ENCODE measurements at regions not wholly inside any gene's neighbourhood (a gene's known extent, or its start where the extent isn't known, plus 50 kb on each side); places are given as distances from the start of the nearest gene placed in this dataset.

GRCh38 chrX:141989134-141989533, 85.4 kb downstream of the MAGEC1 start:
- no peak overlapping the region for H3K4me3 ChIP-seq
- no peak for DNase-seq
- H3K9me3 ChIP-seq: no peaks in the 10 kb centered on the region
- H3K36me3 ChIP-seq: no peaks in the 10 kb centered on the region
- intact Hi-C loops (cut with DNase I; ENCODE audit: low total_unique reads): no loop called here
- H3K27ac ChIP-seq: no peak overlapping the region
- no peaks in the 10 kb centered on the region for H3K4me1 ChIP-seq
- TF ChIP-seq POLR2AphosphoS5 (IDR thresholded peaks at IDR 0.05) (no peak), POLR2A (IDR thresholded peaks at IDR 0.05) (no peak), CTCF (IDR thresholded peaks at IDR 0.05 in 8 of 11, conservative IDR thresholded peaks at IDR 0.05 in 3 of 11) (no peak)
- 41 to 71% (median 57%) methylated on average over 1 of the region's 1 CpG for WGBS, 5 donors
- H3K27me3 ChIP-seq (replicated peaks in 1 of 7): no peaks in the 10 kb centered on the region

- Histone ChIP-seq H3K9me3 (no peaks in the 10 kb centered on the region), H3K4me1 (no peaks in the 10 kb centered on the region), H3K27ac (no peak overlapping the region), H3K36me3 (no peaks in the 10 kb centered on the region), H3K4me3 (no peak overlapping the region), H3K27me3 (replicated peaks in 1 of 7) (no peaks in the 10 kb centered on the region)
- no peak for TF ChIP-seq CTCF (IDR thresholded peaks at IDR 0.05 in 8 of 11, conservative IDR thresholded peaks at IDR 0.05 in 3 of 11)
- TF ChIP-seq POLR2AphosphoS5 (IDR thresholded peaks at IDR 0.05): no peak
- no peak for TF ChIP-seq POLR2A (IDR thresholded peaks at IDR 0.05)
- 55 to 79% (median 62%) methylated on average over 3 of the region's 3 CpGs for WGBS, 5 donors
- DNase-seq: no peak
- intact Hi-C loops (cut with DNase I; ENCODE audit: low total_unique reads): no loop called here
Measured at GRCh38 chrX:141982296-141982695, 78.6 kb downstream of the MAGEC1 start.

- Histone ChIP-seq H3K4me1 (no peaks in the 10 kb centered on the region), H3K27ac (no peak overlapping the region), H3K27me3 (replicated peaks in 1 of 7) (no peaks in the 10 kb centered on the region), H3K9me3 (no peaks in the 10 kb centered on the region), H3K36me3 (no peaks in the 10 kb centered on the region), H3K4me3 (no peak overlapping the region)
- DNase-seq: no peak
- no peak for TF ChIP-seq CTCF (IDR thresholded peaks at IDR 0.05 in 8 of 11, conservative IDR thresholded peaks at IDR 0.05 in 3 of 11)
- TF ChIP-seq POLR2AphosphoS5 (IDR thresholded peaks at IDR 0.05): no peak
- no peak for TF ChIP-seq POLR2A (IDR thresholded peaks at IDR 0.05)
- WGBS, 5 donors: 54 to 77% (median 70%) methylated on average over 3 of the region's 3 CpGs
- intact Hi-C loops (cut with DNase I; ENCODE audit: low total_unique reads): no loop called here
Measured at GRCh38 chrX:141975839-141976238, 72.1 kb downstream of the MAGEC1 start.

- intact Hi-C loops (cut with DNase I; ENCODE audit: low total_unique reads): no loop called here
- H3K27me3 ChIP-seq (replicated peaks in 1 of 7): no peaks in the 10 kb centered on the region
- no peak for DNase-seq
- H3K27ac ChIP-seq: no peak overlapping the region
- H3K36me3 ChIP-seq: no peaks in the 10 kb centered on the region
- no peak overlapping the region for H3K4me3 ChIP-seq
- H3K9me3 ChIP-seq: no peaks in the 10 kb centered on the region
- H3K4me1 ChIP-seq: no peaks in the 10 kb centered on the region
- no peak for TF ChIP-seq POLR2AphosphoS5 (IDR thresholded peaks at IDR 0.05)
- no peak for TF ChIP-seq POLR2A (IDR thresholded peaks at IDR 0.05)
- TF ChIP-seq CTCF (IDR thresholded peaks at IDR 0.05 in 8 of 11, conservative IDR thresholded peaks at IDR 0.05 in 3 of 11): no peak
Measured at GRCh38 chrX:141969706-141970105, 66.0 kb downstream of the MAGEC1 start.
